Right lobe of liver (tissue), 6 donors: ENCODE measurements at regions not wholly inside any gene's neighbourhood (a gene's known extent, or its start where the extent isn't known, plus 50 kb on each side); places are given as distances from the start of the nearest gene placed in this dataset.

Experiments used
- ATAC-seq, 4 donors: fragments of 200-7000 bp; cut with Tn5 transposase; one replicate each; pipeline ENCODE4 v1.9.1; 2020; ENCODE audit warnings: mild to moderate bottlenecking in 4 of 4, moderate library complexity in 4 of 4
- DNase-seq, 3 donors: peaks; one replicate each; pipeline ENCODE4 v3.0.0-alpha.2; 2020
- H3K27ac ChIP-seq, 3 donors: fragments of 200-600 bp; one replicate each; pipeline ENCODE4 v1.8.0; 2022
- H3K27me3 ChIP-seq, 2 donors: fragments of 200-600 bp; one replicate each; pipeline ENCODE4 v1.8.0; 2022
- H3K36me3 ChIP-seq, 4 donors: fragments of 200-600 bp; sonication (generic) in 1 of 4; one replicate each; pipeline versions ENCODE4 v1.5.1 to v1.8.0; 2017 to 2022; ENCODE audit warnings: control low read depth in 1 of 4
- H3K4me1 ChIP-seq, 4 donors: fragments of 200-600 bp; sonication (generic) in 1 of 4; one replicate each; pipeline versions ENCODE4 v1.5.1 to v1.8.0; 2017 to 2022; ENCODE audit warnings: control low read depth in 1 of 4
- H3K4me3 ChIP-seq, 3 donors: fragments of 200-600 bp; one replicate each; pipeline ENCODE4 v1.8.0; 2022
- H3K9me3 ChIP-seq, 4 donors: fragments of 200-600 bp; sonication (generic) in 1 of 4; one replicate each; pipeline versions ENCODE4 v1.5.1 to v1.8.0; 2017 to 2022; ENCODE audit warnings: control low read depth in 1 of 4
- POLR2A ChIP-seq: fragments of 450-650 bp; IDR thresholded peaks from one replicate; pipeline ENCODE4 v1.6.1; 2017; ENCODE audit warnings: antibody characterized with exemption, mild to moderate bottlenecking
- WGBS: methylation state at CpG from one replicate; pipeline ENCODE4 v1.1.6; 2018; ENCODE audit warnings: low coverage, low lambda C conversion rate; ENCODE audit not compliant: insufficient coverage; ENCODE audit errors: missing lambda C conversion rate; 5-methylcytosine and 5-hydroxymethylcytosine counted together
- intact Hi-C, 2 donors: fragments of 100-400 bp; cut with DNase I; formaldehyde crosslinking; loops; one replicate each; pipeline versions ENCODE4 v1.11.2 to v1.14.1; 2022
- TF ChIP-seq, protein P1 (sequence below), 4 donors: fragments of 200-600 bp in 3 of 4; fragments of 450-650 bp in 1 of 4; IDR thresholded peaks; one replicate each; pipeline versions ENCODE4 v1.5.1 to v1.8.0; 2016 to 2022; ENCODE audit warnings: antibody characterized with exemption in 4 of 4, mild to moderate bottlenecking in 2 of 4
- donor health status: DM: no; HTN: yes; CAD: no.
- donor health status: DM: no; HTN: no; CAD: no.
- donor health status: DM: no; HTN: no; CAD: no.
- donor health status: DM: no; HTN: yes; CAD: no.
- donor health status: DM: no; HTN: yes; CAD: no.

DNA sequence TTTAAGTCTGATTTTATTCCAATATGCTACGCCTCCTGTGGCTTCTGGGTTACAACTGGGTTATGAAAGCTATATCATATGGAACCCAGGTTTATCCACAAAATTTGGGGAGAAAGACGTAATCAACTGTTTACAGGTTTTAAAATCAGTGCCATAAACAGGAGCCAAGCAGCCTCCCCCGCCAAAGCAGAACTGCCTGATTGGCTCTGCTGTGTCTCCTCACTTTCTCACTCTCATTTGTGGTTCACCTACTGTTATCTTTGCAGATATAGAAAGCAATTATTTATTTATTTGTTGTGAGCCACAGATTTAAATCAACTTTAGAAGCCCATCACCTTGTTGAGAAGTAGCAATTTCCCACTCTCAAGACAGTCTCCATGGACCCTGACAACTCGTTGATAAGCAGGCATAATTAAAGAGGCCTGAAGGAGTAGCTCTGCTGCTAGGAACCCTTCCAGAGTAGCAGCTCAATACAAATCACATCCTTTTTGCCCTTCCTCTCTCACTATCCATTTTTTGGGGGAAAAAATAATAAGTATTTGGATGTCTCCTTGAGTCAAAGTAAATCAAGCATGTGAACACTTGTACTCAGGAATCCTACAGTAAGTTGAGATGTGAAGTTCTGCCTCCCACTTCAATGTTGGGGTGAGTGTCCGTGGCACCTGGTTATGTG lies 191.0 kb upstream of the CCDC150 start:
- DNase-seq (no peak), ATAC-seq (no peak)
- no peaks in the 10 kb centered on the region for H3K27me3 ChIP-seq
- no peak overlapping the region for H3K27ac ChIP-seq
- intact Hi-C loops, result no loop called here
- H3K4me3 ChIP-seq, result no peak overlapping the region
- no peaks in the 10 kb centered on the region for H3K4me1 ChIP-seq
- H3K36me3 ChIP-seq, result no peaks in the 10 kb centered on the region
- no peaks in the 10 kb centered on the region for H3K9me3 ChIP-seq
- TF ChIP-seq, protein P1, sequence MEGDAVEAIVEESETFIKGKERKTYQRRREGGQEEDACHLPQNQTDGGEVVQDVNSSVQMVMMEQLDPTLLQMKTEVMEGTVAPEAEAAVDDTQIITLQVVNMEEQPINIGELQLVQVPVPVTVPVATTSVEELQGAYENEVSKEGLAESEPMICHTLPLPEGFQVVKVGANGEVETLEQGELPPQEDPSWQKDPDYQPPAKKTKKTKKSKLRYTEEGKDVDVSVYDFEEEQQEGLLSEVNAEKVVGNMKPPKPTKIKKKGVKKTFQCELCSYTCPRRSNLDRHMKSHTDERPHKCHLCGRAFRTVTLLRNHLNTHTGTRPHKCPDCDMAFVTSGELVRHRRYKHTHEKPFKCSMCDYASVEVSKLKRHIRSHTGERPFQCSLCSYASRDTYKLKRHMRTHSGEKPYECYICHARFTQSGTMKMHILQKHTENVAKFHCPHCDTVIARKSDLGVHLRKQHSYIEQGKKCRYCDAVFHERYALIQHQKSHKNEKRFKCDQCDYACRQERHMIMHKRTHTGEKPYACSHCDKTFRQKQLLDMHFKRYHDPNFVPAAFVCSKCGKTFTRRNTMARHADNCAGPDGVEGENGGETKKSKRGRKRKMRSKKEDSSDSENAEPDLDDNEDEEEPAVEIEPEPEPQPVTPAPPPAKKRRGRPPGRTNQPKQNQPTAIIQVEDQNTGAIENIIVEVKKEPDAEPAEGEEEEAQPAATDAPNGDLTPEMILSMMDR (IDR thresholded peaks at IDR 0.05), result no peak
- TF ChIP-seq POLR2A, result no peak
- WGBS, result 90% methylated on average over 4 of the region's 5 CpGs

DNA sequence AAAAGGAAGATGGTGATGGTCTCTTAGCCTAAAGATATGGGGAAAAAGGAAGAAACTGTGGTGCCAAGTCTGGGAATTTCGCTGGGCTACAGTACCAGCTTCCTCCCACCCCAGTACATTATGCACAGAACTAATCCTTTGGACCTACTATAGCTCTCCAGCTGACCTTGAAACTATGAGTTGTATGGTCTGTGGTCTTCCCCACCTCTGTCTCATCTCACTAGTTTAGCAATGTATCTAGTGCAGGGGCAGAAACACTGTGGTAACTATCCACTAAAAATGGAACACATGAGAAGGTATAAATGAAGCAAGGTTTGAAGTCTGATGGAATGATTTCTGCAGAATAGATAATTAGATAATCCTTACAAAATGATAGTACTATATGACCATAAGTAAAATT lies 190.4 kb upstream of the CCDC150 start:
- WGBS, result 57% methylated on average over 1 of the region's 1 CpG
- no peak overlapping the region for H3K4me3 ChIP-seq
- H3K9me3 ChIP-seq, result no peaks in the 10 kb centered on the region
- no peak for DNase-seq
- H3K27ac ChIP-seq, result no peak overlapping the region
- no peaks in the 10 kb centered on the region for H3K36me3 ChIP-seq
- no peak for TF ChIP-seq POLR2A
- TF ChIP-seq, protein P1 (IDR thresholded peaks at IDR 0.05), result no peak
- H3K4me1 ChIP-seq, result no peaks in the 10 kb centered on the region
- ATAC-seq, result no peak
- intact Hi-C loops, result no loop called here
- H3K27me3 ChIP-seq, result no peaks in the 10 kb centered on the region

DNA sequence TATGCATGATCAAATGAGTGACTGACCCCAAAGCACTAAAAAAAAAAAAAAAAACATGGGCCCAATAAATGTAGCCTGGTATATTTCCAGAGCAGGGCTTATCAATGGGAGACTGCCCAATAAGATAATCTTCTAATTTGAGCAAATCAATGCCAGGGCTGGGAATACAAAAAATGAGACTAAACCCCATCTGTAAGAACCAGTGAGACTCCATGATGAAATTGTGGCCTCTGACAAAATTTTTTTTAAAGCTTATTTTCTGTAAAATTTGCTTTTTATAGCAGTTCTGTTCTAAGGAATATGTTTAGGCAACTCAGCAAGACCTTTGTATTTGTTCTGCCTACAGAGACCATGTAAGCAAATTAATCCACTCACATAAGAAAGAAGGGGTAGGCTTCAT lies 186.8 kb upstream of the CCDC150 start:
- Histone ChIP-seq H3K4me1 (peaks cover 0 to 2% (median 0%) of the 10 kb centered on the region in 4 donors), H3K9me3 (no peaks in the 10 kb centered on the region), H3K36me3 (no peaks in the 10 kb centered on the region), H3K27ac (no peak overlapping the region), H3K27me3 (no peaks in the 10 kb centered on the region), H3K4me3 (no peak overlapping the region)
- no peak for ATAC-seq
- intact Hi-C loops, result no loop called here
- TF ChIP-seq, protein P1 (IDR thresholded peaks at IDR 0.05), result no peak
- TF ChIP-seq POLR2A, result no peak
- no peak for DNase-seq

DNA sequence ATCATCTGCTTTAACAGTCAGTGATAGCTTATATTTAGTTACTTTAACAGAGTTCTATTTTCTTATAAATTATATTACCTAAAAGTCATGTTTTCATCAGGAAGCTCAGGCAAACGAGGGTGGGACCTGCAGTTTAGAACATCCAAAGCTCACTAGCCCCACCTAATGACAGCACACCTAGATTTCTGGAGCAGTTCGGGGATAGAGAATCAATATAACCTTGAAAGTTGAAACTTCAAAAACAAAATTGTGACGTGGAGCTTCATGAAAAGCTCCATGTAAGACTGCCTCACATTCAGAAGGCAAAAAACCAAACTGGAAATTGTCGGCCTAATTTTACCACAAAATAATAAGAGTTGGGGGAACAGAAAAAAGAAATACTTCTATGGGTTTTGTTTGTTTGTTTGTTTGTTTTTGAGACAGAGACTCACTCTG lies 185.9 kb upstream of the CCDC150 start:
- H3K4me3 ChIP-seq, result no peak overlapping the region
- H3K9me3 ChIP-seq, result no peaks in the 10 kb centered on the region
- DNase-seq, result peak in 1 of 3 donors; percentile 50
- ATAC-seq, result peak; percentile 84 to 86 (median 86)
- no peaks in the 10 kb centered on the region for H3K27me3 ChIP-seq
- intact Hi-C loops, result no loop called here
- TF ChIP-seq POLR2A, result no peak
- TF ChIP-seq, protein P1 (IDR thresholded peaks at IDR 0.05), result peak; percentile 48 to 62 (median 58)
- H3K4me1 ChIP-seq, result peaks cover 0 to 2% (median 0%) of the 10 kb centered on the region in 4 donors
- no peaks in the 10 kb centered on the region for H3K36me3 ChIP-seq
- 0% methylated on average over 4 of the region's 4 CpGs for WGBS
- no peak overlapping the region for H3K27ac ChIP-seq
